Common myeloid progenitor, CD34-positive (primary cell): ENCODE measurements at regions not wholly inside any gene's neighbourhood (a gene's known extent, or its start where the extent isn't known, plus 50 kb on each side); places are given as distances from the start of the nearest gene placed in this dataset.
A peak's percentile ranks its signal among the peaks of the same experiment; 100 is the strongest.

Experiments
- CTCF ChIA-PET: fragments of 350-600 bp; sonication (Branson Sonifier 250); formaldehyde crosslinking; loops from one replicate; lab custom pipeline; 2021; ENCODE audit warnings: antibody characterized with exemption; lab: Charles Lee
- POLR2A ChIA-PET: fragments of 350-600 bp; sonication (Branson Sonifier 250); formaldehyde crosslinking; loops from one replicate; lab custom pipeline; 2021; ENCODE audit warnings: antibody characterized with exemption; lab: Charles Lee
- DNase-seq, 3 donors: peaks; one replicate each; pipeline versions ENCODE4 v3.0.0 to v3.0.0-alpha.2; 2013
- H3K27ac ChIP-seq, 2 experiments: 1 replicate in 1 of 2; 2 replicates in 1 of 2; pipeline ENCODE4 v1.7.0; 2013; ENCODE audit warnings: inconsistent platforms in 2 of 2, low read length in 2 of 2, mild to moderate bottlenecking in 2 of 2, low read depth in 1 of 2, moderate library complexity in 1 of 2; ENCODE audit not compliant: severe bottlenecking in 2 of 2, insufficient read depth in 1 of 2, poor library complexity in 1 of 2
- H3K27me3 ChIP-seq, 5 experiments: replicated peaks in 2 of 5; 1 replicate in 3 of 5; 2 replicates in 2 of 5; pipeline versions ENCODE4 v1.6.1 to v1.7.0; 2013; ENCODE audit warnings: low read length in 4 of 5, mild to moderate bottlenecking in 2 of 5, moderate library complexity in 2 of 5, inconsistent platforms in 1 of 5; ENCODE audit not compliant: insufficient read depth in 5 of 5, control insufficient read depth in 4 of 5
- H3K36me3 ChIP-seq, 4 experiments: 1 replicate in 2 of 4; 2 replicates in 2 of 4; pipeline versions ENCODE4 v1.6.1 to v1.7.0; 2013; ENCODE audit warnings: low read length in 3 of 4, control low read depth in 1 of 4, mild to moderate bottlenecking in 1 of 4; ENCODE audit not compliant: control insufficient read depth in 4 of 4, insufficient read depth in 4 of 4
- H3K4me1 ChIP-seq, 4 experiments: 1 replicate in 3 of 4; 2 replicates in 1 of 4; pipeline versions ENCODE4 v1.6.1 to v1.7.1; 2013; ENCODE audit warnings: low read length in 3 of 4, mild to moderate bottlenecking in 3 of 4, control low read depth in 1 of 4, inconsistent platforms in 1 of 4, moderate library complexity in 1 of 4; ENCODE audit not compliant: control insufficient read depth in 4 of 4, insufficient read depth in 4 of 4; ENCODE audit errors: control extremely low read depth in 1 of 4
- H3K4me3 ChIP-seq, 7 experiments: 1 replicate in 4 of 7; 2 replicates in 3 of 7; pipeline versions ENCODE4 v1.5.1 to v1.7.0; 2013; ENCODE audit warnings: mild to moderate bottlenecking in 7 of 7, low read length in 6 of 7, moderate library complexity in 6 of 7, inconsistent platforms in 2 of 7, low read depth in 2 of 7, control low read depth in 1 of 7; ENCODE audit not compliant: insufficient read depth in 4 of 7, control insufficient read depth in 1 of 7; ENCODE audit errors: extremely low read depth in 1 of 7
- H3K9me3 ChIP-seq, 5 experiments: 1 replicate in 4 of 5; 2 replicates in 1 of 5; pipeline versions ENCODE4 v1.6.1 to v1.7.1; 2013; ENCODE audit warnings: low read length in 4 of 5, mild to moderate bottlenecking in 2 of 5, inconsistent platforms in 1 of 5, low read depth in 1 of 5, moderate library complexity in 1 of 5; ENCODE audit not compliant: control insufficient read depth in 4 of 5, insufficient read depth in 2 of 5; ENCODE audit errors: control extremely low read depth in 1 of 5
- WGBS: methylation state at CpG from one replicate; pipeline ENCODE4 v1.1.5; 2013; ENCODE audit not compliant: insufficient coverage; 5-methylcytosine and 5-hydroxymethylcytosine counted together

GRCh38 chr5:74402553-74402952 lies 238.0 kb downstream of the ENC1 start:
- CTCF ChIA-PET: interaction anchor here (1.1 to 1.5 kb wide), 2 partner anchors 10 to 13 kb away, joined by 3 to 4 read pairs; no protein-coding TSS in a partner anchor
- no peak for DNase-seq
- Histone ChIP-seq H3K27me3 (no peaks in the 10 kb centered on the region), H3K4me3 (no peak overlapping the region), H3K4me1 (peaks cover 0 to 8% (median 1%) of the 10 kb centered on the region in 4 experiments), H3K9me3 (no peaks in the 10 kb centered on the region), H3K27ac (no peak overlapping the region), H3K36me3 (no peaks in the 10 kb centered on the region)
- POLR2A ChIA-PET: interaction anchor here (0.6 to 1.0 kb wide), 2 partner anchors 13 to 214 kb away, joined by 3 to 5 read pairs; no protein-coding TSS in a partner anchor
- 78% methylated on average over 3 of the region's 4 CpGs for WGBS

DNA sequence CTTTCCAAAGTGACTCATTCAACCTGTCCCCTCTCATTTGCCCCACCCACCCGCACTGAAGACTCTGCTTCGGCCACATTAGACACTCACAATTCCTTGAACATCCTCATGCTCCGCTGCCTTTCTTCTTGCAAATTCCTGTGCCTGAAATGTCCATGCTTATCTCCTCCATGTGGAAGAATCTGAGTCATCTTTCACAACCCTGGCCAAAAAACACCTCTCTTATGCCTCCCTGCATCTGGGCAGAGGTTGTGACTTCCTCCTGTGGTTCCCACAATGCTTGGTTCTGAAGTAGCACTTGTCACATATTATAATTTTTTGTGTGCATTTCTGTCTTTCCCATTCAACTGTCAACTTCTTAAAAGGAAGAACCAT lies 238.6 kb downstream of the ENC1 start:
- 95% methylated on average over 3 of the region's 3 CpGs for WGBS
- POLR2A ChIA-PET: interaction anchor here (0.6 kb wide), 1 partner anchor 215 kb away, joined by 3 read pairs; no protein-coding TSS in a partner anchor
- CTCF ChIA-PET: interaction anchor here (1.1 to 1.7 kb wide), 3 partner anchors 9 to 14 kb away, joined by 3 to 8 read pairs (median 4); no protein-coding TSS in a partner anchor
- Histone ChIP-seq H3K4me1 (peaks cover 0 to 8% (median 1%) of the 10 kb centered on the region in 4 experiments), H3K4me3 (no peak overlapping the region), H3K27me3 (no peaks in the 10 kb centered on the region), H3K36me3 (no peaks in the 10 kb centered on the region), H3K27ac (no peak overlapping the region), H3K9me3 (no peaks in the 10 kb centered on the region)
- DNase-seq: peak in 2 of 3 donors; percentile 23 to 27

DNA sequence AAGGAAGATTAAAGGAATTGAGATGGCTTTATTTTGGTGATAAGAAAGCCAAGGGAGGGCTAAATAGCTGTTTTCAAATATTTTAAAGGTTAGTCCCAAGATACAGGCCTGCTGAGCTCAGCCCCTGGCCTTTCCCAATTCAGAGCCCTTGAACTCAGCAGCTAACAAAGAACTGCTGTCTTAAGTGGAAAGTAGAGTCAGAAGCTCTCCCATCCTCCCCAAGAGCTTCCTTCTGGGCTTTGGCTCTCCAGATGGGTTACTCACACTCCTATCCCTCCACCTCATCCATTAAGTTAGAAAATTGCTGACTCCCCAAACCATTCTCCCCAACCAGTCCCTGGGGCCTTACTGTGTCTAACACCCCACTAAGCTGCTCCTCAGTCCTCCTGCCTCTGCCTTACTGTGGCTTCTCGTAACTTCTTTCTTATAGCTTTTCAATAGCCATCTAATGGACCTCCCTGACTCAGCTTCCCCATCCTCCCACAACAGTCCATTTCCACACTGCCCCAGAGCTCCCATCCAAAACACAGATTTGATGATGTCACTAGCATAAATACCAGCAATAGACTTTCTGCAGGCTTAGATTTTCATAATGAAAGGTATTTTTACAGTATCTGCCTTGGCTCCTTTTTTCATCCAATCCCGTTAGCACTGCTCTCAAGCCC lies 239.1 kb downstream of the ENC1 start:
- Histone ChIP-seq H3K36me3 (no peaks in the 10 kb centered on the region), H3K9me3 (no peaks in the 10 kb centered on the region), H3K27ac (no peak overlapping the region), H3K27me3 (no peaks in the 10 kb centered on the region), H3K4me1 (peaks cover 0 to 8% (median 1%) of the 10 kb centered on the region in 4 experiments), H3K4me3 (no peak overlapping the region)
- POLR2A ChIA-PET: no interaction called here
- CTCF ChIA-PET: interaction anchor here (0.9 to 1.7 kb wide), 4 partner anchors 9 to 17 kb away, joined by 3 to 8 read pairs (median 3); no protein-coding TSS in a partner anchor
- DNase-seq: no peak
- 100% methylated on average over 2 of the region's 2 CpGs for WGBS

GRCh38 chr5:74400067-74400466 lies 240.5 kb downstream of the ENC1 start:
- Histone ChIP-seq H3K27ac (no peak overlapping the region), H3K27me3 (no peaks in the 10 kb centered on the region), H3K9me3 (no peaks in the 10 kb centered on the region), H3K4me1 (peaks cover 0 to 10% (median 4%) of the 10 kb centered on the region in 4 experiments), H3K36me3 (no peaks in the 10 kb centered on the region), H3K4me3 (no peak overlapping the region)
- POLR2A ChIA-PET: no interaction called here
- CTCF ChIA-PET: interaction anchor here (1.7 kb wide), 1 partner anchor 15 kb away, joined by 8 read pairs; no protein-coding TSS in a partner anchor
- 100% methylated on average over 2 of the region's 2 CpGs for WGBS
- DNase-seq: no peak

- H3K4me3 ChIP-seq: no peak overlapping the region
- WGBS: 98% methylated on average over 8 of the region's 10 CpGs
- H3K36me3 ChIP-seq: no peaks in the 10 kb centered on the region
- H3K9me3 ChIP-seq: no peaks in the 10 kb centered on the region
- no peaks in the 10 kb centered on the region for H3K27me3 ChIP-seq
- no peak overlapping the region for H3K27ac ChIP-seq
- ChIA-PET CTCF (interaction anchor here (1.2 to 5.8 kb wide), 4 partner anchors 10 to 245 kb away, joined by 3 to 51 read pairs (median 4); partner anchors contain the start of gene ENC1), POLR2A (no interaction called here)
- peaks cover 0 to 6% (median 5%) of the 10 kb centered on the region in 4 experiments for H3K4me1 ChIP-seq
- DNase-seq: no peak
Observed at GRCh38 chr5:74396913-74397622, 243.5 kb downstream of the ENC1 start.

DNA sequence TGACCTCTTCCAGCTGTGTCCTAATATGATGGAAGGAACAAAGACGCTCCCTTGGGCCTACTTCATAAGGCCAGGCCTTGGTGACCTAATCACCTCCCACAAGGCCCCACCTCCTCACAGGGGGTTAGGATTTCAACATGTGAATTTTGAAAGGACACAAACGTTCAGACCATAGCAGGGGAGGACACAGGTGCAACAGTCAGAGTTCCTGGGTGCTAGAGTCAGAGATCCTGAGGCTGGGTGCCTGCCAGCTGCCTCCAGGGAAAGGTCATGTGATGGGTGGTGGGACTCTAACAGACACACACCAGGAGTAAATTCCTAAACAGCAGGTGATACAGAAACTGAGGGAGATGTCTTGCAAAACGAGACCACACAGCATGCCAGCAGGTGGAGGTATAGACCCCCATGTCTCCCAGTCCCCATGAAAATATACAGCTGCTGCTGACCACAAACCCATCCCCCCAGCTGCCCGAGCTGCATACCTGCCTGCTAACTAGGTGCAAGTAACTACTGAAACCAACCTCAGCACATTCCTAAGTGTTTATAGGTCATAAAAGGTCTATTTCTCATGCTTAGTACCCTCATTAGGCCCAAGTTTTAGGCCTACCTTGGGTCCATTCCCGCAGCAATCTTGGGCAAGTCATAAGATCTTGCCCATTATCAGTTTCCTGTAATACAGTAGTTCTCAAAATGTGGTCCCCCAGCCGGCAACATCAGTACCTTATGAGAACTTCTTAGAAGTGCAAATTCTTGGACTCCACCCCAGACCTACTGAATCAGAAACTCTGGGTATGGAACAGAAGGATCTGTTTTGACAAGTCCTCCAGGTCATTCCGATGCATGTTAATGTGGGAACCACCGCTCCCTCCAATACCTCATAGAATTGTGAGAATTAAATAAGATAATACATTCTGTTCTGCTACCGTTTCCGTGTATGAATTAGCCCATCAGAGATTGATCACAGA lies 245.3 kb downstream of the ENC1 start:
- CTCF ChIA-PET: interaction anchor here (0.8 to 5.8 kb wide), 11 partner anchors 10 to 254 kb away, joined by 3 to 51 read pairs (median 3); partner anchors contain the start of gene ENC1
- DNase-seq: peak; percentile 11 to 27 (median 20)
- Histone ChIP-seq H3K4me1 (peaks cover 0 to 6% (median 5%) of the 10 kb centered on the region in 4 experiments), H3K27me3 (no peaks in the 10 kb centered on the region), H3K9me3 (no peaks in the 10 kb centered on the region), H3K36me3 (no peaks in the 10 kb centered on the region), H3K4me3 (no peak overlapping the region), H3K27ac (no peak overlapping the region)
- 74% methylated on average over 5 of the region's 10 CpGs for WGBS
- POLR2A ChIA-PET: interaction anchor here (1.0 kb wide), 1 partner anchor 245 kb away, joined by 4 read pairs; the partner anchor contains the start of gene ENC1
